MM.1S (cell line): ENCODE measurements at regions not wholly inside any gene's neighbourhood (a gene's known extent, or its start where the extent isn't known, plus 50 kb on each side); places are given as distances from the start of the nearest gene placed in this dataset.
"Not testable (repeated sequence)": the region's sequence is repeated elsewhere in the genome, so short reads cannot be mapped to it uniquely, and the experiment has no call there.

Experiments used
- DNase-seq: peaks from one replicate; pipeline ENCODE4 v3.0.0-alpha.2; 2015
- H2AFZ ChIP-seq: fragments of 300-600 bp; sonication (generic); 2 replicates; pipeline ENCODE4 v1.6.0; 2016; ENCODE audit warnings: antibody characterized with exemption, low read length
- H3F3A ChIP-seq: fragments of 300-600 bp; sonication (generic); 2 replicates; pipeline ENCODE4 v1.6.1; 2016; ENCODE audit warnings: mild to moderate bottlenecking, antibody characterized with exemption, low read length, moderate library complexity, mixed read lengths; ENCODE audit not compliant: insufficient read depth
- H3K27ac ChIP-seq: fragments of 300-600 bp; sonication (generic); 2 replicates; pipeline ENCODE4 v1.5.1; 2016; ENCODE audit warnings: mild to moderate bottlenecking, low read length
- H3K27me3 ChIP-seq: fragments of 300-600 bp; sonication (generic); replicated peaks from 2 replicates; pipeline ENCODE4 v1.6.0; 2016; ENCODE audit warnings: low read length; ENCODE audit not compliant: insufficient read depth
- H3K36me3 ChIP-seq: fragments of 300-600 bp; sonication (generic); replicated peaks from 2 replicates; pipeline ENCODE4 v1.6.1; 2016; ENCODE audit warnings: mild to moderate bottlenecking, low read length, mixed read lengths; ENCODE audit not compliant: insufficient read depth
- H3K4me1 ChIP-seq: fragments of 300-600 bp; sonication (generic); 2 replicates; pipeline ENCODE4 v1.6.1; 2016; ENCODE audit warnings: low read length, mixed read lengths
- H3K4me2 ChIP-seq: fragments of 300-600 bp; sonication (generic); 2 replicates; pipeline ENCODE4 v1.6.0; 2016; ENCODE audit warnings: low read depth, low read length
- H3K4me3 ChIP-seq: fragments of 300-600 bp; sonication (generic); 2 replicates; pipeline ENCODE4 v1.5.1; 2016; ENCODE audit warnings: low read length, mixed read lengths
- H3K79me2 ChIP-seq: fragments of 300-600 bp; sonication (generic); 2 replicates; pipeline ENCODE4 v1.6.1; 2016; ENCODE audit warnings: mixed run types, low read length, mixed read lengths
- H3K9ac ChIP-seq: fragments of 300-600 bp; sonication (generic); 2 replicates; pipeline ENCODE4 v1.6.1; 2016; ENCODE audit warnings: low read length, mixed read lengths
- H3K9me2 ChIP-seq: fragments of 300-600 bp; sonication (generic); replicated peaks from 2 replicates; pipeline ENCODE4 v1.6.1; 2016; ENCODE audit warnings: mild to moderate bottlenecking, low read length, mixed read lengths; ENCODE audit not compliant: insufficient read depth
- H3K9me3 ChIP-seq: fragments of 300-600 bp; sonication (generic); replicated peaks from 2 replicates; pipeline ENCODE4 v1.6.1; 2016; ENCODE audit warnings: mild to moderate bottlenecking, low read length, mixed read lengths; ENCODE audit not compliant: insufficient read depth
- H4K20me1 ChIP-seq: fragments of 300-600 bp; sonication (generic); 2 replicates; pipeline ENCODE4 v1.6.1; 2016; ENCODE audit warnings: mild to moderate bottlenecking, low read length, moderate library complexity, mixed read lengths; ENCODE audit not compliant: insufficient read depth
- EZH2 ChIP-seq: fragments of 300-600 bp; sonication (generic); optimal IDR thresholded peaks from 2 replicates; pipeline ENCODE3; 2017; ENCODE audit warnings: low read depth, mild to moderate bottlenecking, antibody characterized with exemption, low read length, mixed read lengths

DNA sequence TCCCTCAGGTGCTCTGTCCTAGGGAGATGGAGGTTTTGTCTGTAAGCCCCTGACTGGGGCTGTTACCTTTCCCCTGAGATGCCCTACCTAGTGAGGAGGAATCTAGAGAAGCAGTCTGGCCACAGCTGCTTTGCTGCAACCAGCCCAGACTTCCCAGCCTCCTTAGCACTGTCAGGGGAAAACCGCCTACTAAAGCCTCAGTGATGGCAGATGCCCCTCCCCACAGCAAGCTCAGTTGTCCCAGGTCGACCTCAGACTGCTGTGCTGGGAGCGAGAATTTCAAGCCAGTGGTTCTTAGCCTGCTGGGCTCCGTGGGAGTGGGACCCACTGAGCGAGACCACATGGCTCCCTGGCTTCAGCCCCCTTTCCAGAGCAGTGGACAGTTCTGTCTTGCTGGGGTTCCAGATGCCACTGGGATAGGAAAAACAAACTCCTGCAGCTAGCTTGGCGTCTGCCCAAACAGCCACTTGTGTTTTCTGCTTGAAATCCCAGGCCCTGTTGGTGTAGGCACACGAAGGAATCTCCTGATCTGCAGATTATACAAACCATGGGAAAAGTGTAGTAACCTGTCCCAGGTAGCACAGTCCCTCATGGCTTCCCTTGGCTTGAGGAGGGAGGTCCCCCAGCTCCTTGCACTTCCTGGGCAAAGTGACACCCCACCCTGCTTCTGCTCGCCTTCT is 146.4 kb upstream of the PROKR2 start:
- H3K27ac ChIP-seq, result no peak overlapping the region
- H2AFZ ChIP-seq, result no peak overlapping the region
- H4K20me1 ChIP-seq, result no peaks in the 10 kb centered on the region
- no peaks in the 10 kb centered on the region for H3K27me3 ChIP-seq
- TF ChIP-seq EZH2, result no peak
- no peaks in the 10 kb centered on the region for H3K79me2 ChIP-seq
- DNase-seq, result no peak
- H3K4me2 ChIP-seq, result no peak overlapping the region
- H3K4me1 ChIP-seq, result no peaks in the 10 kb centered on the region
- H3F3A ChIP-seq, result no peaks in the 10 kb centered on the region
- H3K4me3 ChIP-seq, result no peak overlapping the region
- no peak overlapping the region for H3K9ac ChIP-seq
- no peaks in the 10 kb centered on the region for H3K9me3 ChIP-seq
- H3K36me3 ChIP-seq, result no peaks in the 10 kb centered on the region
- no peaks in the 10 kb centered on the region for H3K9me2 ChIP-seq

DNA sequence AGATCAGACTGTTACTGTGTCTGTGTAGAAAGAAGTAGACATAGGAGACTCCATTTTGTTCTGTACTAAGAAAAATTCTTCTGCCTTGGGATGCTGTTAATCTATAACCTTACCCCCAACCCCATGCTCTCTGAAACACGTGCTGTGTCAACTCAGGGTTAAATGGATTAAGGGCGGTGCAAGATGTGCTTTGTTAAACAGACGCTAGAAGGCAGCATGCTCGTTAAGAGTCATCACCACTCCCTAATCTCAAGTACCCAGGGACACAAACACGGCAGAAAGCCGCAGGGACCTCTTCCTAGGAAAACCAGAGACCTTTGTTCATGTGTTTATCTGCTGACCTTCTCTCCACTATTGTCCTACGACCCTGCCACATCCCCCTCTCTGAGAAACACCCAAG is 137.0 kb upstream of the PROKR2 start:
- not testable (repeated sequence) for H4K20me1 ChIP-seq, H3K4me2 ChIP-seq, H3K9me2 ChIP-seq, H3F3A ChIP-seq, H3K9ac ChIP-seq, H3K4me3 ChIP-seq, H3K27ac ChIP-seq, H3K36me3 ChIP-seq, H3K4me1 ChIP-seq, H3K79me2 ChIP-seq, DNase-seq, H2AFZ ChIP-seq, H3K27me3 ChIP-seq, H3K9me3 ChIP-seq

DNA sequence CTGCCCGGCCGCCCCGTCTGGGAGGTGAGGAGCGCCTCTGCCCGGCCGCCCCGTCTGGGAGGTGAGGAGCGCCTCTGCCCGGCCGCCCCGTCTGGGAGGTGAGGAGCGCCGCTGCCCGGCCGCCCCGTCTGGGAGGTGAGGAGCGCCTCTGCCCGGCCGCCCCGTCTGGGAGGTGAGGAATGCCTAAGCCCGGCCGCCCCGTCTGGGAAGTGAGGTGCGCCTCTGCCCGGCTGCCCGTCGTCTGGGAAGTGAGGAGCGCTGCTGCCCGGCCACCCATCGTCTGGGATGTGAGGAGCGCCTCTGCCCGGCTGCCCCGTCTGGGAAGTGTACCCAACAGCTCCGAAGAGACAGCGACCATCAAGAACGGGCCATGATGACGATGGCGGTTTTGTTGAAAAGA is 136.6 kb upstream of the PROKR2 start:
- H3K27ac ChIP-seq, H3K9me3 ChIP-seq, H3K4me2 ChIP-seq, DNase-seq, H3K4me1 ChIP-seq, H3F3A ChIP-seq, H3K27me3 ChIP-seq, H3K9ac ChIP-seq, H2AFZ ChIP-seq, H3K9me2 ChIP-seq, H3K79me2 ChIP-seq, H4K20me1 ChIP-seq, H3K4me3 ChIP-seq, H3K36me3 ChIP-seq: not testable (repeated sequence)

DNA sequence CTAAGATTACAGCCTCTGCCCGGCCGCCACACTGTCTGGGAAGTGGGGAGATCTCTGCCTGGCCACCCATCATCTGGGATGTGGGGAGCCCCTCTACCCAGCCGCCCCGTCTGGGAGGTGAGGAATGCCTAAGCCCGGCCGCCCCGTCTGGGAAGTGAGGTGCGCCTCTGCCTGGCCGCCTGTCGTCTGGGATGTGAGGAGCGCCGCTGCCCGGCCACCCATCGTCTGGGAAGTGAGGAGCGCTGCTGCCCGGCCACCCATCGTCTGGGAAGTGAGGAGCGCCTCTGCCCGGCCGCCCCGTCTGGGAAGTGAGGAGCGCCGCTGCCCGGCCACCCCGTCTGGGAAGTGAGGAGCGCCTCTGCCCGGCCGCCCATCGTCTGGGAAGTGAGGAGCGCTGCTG is 135.9 kb upstream of the PROKR2 start:
- not testable (repeated sequence) for H3K27me3 ChIP-seq, H3K4me3 ChIP-seq, H3F3A ChIP-seq, DNase-seq, H3K9ac ChIP-seq, H2AFZ ChIP-seq, H3K27ac ChIP-seq, H3K4me2 ChIP-seq, H3K79me2 ChIP-seq, H3K36me3 ChIP-seq, H4K20me1 ChIP-seq, H3K9me2 ChIP-seq, H3K9me3 ChIP-seq, H3K4me1 ChIP-seq

DNA sequence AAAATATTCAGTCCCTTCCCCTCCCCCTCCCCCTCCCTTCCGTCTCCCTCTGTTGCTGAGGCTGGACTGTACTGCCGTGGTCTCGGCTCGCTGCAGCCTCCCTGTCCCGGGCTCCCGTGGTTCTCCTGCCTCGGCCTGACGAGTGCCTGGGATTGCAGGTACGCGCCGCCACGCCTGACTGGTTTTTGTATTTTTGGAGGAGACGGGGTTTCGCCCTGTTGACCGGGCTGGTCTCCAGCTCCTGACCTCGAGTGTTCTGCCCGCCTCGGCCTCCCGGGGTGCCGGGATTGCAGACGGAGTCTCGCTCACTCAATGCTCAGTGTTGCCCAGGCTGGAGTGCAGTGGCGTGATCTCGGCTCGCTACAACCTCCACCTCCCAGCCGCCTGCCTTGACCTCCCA is 135.5 kb upstream of the PROKR2 start:
- H3K4me2 ChIP-seq, DNase-seq, H3K4me1 ChIP-seq, H3K27ac ChIP-seq, H3K36me3 ChIP-seq, H3F3A ChIP-seq, H3K9me2 ChIP-seq, H2AFZ ChIP-seq, H3K79me2 ChIP-seq, H4K20me1 ChIP-seq, H3K27me3 ChIP-seq, H3K9me3 ChIP-seq, H3K4me3 ChIP-seq, H3K9ac ChIP-seq: not testable (repeated sequence)
